ENCODE measurements at regions not wholly inside any gene's neighbourhood (a gene's known extent, or its start where the extent isn't known, plus 50 kb on each side); places are given as distances from the start of the nearest gene placed in this dataset.

- Histone ChIP-seq H3K9me3 (ENCODE audit: control insufficient read depth in 1 of 2, insufficient read depth in 1 of 2, low read depth in 1 of 2, low read length in 2 of 2) (no peaks in the 10 kb centered on the region), H3K4me2 (ENCODE audit: low read length) (no peak overlapping the region), H2AFZ (ENCODE audit: low read depth, low read length, poor library complexity, severe bottlenecking) (no peak overlapping the region), H3K27ac (ENCODE audit: low read depth, low read length) (no peak overlapping the region), H3K27me3 (ENCODE audit: insufficient read depth, low read length) (no peaks in the 10 kb centered on the region), H3K9me2 (ENCODE audit: insufficient read depth) (no peaks in the 10 kb centered on the region), H4K20me1 (ENCODE audit: insufficient read depth) (no peaks in the 10 kb centered on the region), H3K4me3 (replicated peaks in 1 of 2; ENCODE audit: low read depth in 1 of 2, low read length in 2 of 2) (no peak overlapping the region), H3K4me1 (ENCODE audit: control insufficient read depth in 1 of 2, insufficient read depth in 2 of 2, low read length in 2 of 2) (peaks cover 4 to 12% of the 10 kb centered on the region in 2 experiments; a peak in 3 of 4 replicates), H3K36me3 (ENCODE audit: control insufficient read depth in 1 of 2, insufficient read depth in 2 of 2, low read length in 2 of 2) (no peaks in the 10 kb centered on the region), H3K79me2 (ENCODE audit: insufficient read depth, low read length) (no peaks in the 10 kb centered on the region), H3K9ac (ENCODE audit: low read length) (no peak overlapping the region)
- ChIA-PET CTCF (no interaction called here), POLR2A (no interaction called here), RAD21 (ENCODE audit: low non-redundant PET in 1 of 2, low total read pairs in 2 of 2, uncharacterized antibody in 2 of 2, unreplicated experiment in 2 of 2) (no interaction called here)
- TF ChIP-seq ATF3 (IDR thresholded peaks at IDR 0.05) (no peak), REST (IDR thresholded peaks at IDR 0.05; ENCODE audit: low read depth) (no peak), EZH2phosphoT487 (IDR thresholded peaks at IDR 0.05; ENCODE audit: borderline replicate concordance) (no peak), TCF7L2 (IDR thresholded peaks at IDR 0.05; ENCODE audit: borderline replicate concordance, extremely low read depth, insufficient read depth, insufficient read length) (no peak), POLR2A (IDR thresholded peaks at IDR 0.05; ENCODE audit: borderline replicate concordance, extremely low read depth, insufficient read depth, insufficient read length) (no peak), CBX3 (IDR thresholded peaks at IDR 0.05; ENCODE audit: low read depth) (no peak), EZH2 (IDR thresholded peaks at IDR 0.05) (no peak), CEBPB (IDR thresholded peaks at IDR 0.05; ENCODE audit: low read depth) (no peak), YY1 (IDR thresholded peaks at IDR 0.05; ENCODE audit: extremely low read depth, insufficient replicate concordance, low read depth, low read length) (no peak), RAD21 (IDR thresholded peaks at IDR 0.05; ENCODE audit: low read depth) (no peak), SP1 (IDR thresholded peaks at IDR 0.05; ENCODE audit: low read depth) (no peak), SRF (IDR thresholded peaks at IDR 0.05; ENCODE audit: low read depth) (no peak), ZNF274 (IDR thresholded peaks at IDR 0.05; ENCODE audit: low read depth, low read length) (no peak), SIN3A (IDR thresholded peaks at IDR 0.05; ENCODE audit: low read depth) (no peak), ZFX (IDR thresholded peaks at IDR 0.05) (no peak), EGR1 (IDR thresholded peaks at IDR 0.05; ENCODE audit: low read depth) (no peak), POLR2AphosphoS5 (IDR thresholded peaks at IDR 0.05; ENCODE audit: low read depth, low read length) (no peak)
- TF ChIP-seq, protein P1, sequence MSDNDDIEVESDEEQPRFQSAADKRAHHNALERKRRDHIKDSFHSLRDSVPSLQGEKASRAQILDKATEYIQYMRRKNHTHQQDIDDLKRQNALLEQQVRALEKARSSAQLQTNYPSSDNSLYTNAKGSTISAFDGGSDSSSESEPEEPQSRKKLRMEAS (IDR thresholded peaks at IDR 0.05) = no peak
- TF ChIP-seq, protein P2, sequence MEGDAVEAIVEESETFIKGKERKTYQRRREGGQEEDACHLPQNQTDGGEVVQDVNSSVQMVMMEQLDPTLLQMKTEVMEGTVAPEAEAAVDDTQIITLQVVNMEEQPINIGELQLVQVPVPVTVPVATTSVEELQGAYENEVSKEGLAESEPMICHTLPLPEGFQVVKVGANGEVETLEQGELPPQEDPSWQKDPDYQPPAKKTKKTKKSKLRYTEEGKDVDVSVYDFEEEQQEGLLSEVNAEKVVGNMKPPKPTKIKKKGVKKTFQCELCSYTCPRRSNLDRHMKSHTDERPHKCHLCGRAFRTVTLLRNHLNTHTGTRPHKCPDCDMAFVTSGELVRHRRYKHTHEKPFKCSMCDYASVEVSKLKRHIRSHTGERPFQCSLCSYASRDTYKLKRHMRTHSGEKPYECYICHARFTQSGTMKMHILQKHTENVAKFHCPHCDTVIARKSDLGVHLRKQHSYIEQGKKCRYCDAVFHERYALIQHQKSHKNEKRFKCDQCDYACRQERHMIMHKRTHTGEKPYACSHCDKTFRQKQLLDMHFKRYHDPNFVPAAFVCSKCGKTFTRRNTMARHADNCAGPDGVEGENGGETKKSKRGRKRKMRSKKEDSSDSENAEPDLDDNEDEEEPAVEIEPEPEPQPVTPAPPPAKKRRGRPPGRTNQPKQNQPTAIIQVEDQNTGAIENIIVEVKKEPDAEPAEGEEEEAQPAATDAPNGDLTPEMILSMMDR (IDR thresholded peaks at IDR 0.05 in 2 of 3, conservative IDR thresholded peaks at IDR 0.05 in 1 of 3; ENCODE audit: borderline replicate concordance in 1 of 3, insufficient read depth in 1 of 3, low read depth in 2 of 3, low read length in 2 of 3) = no peak
- TF ChIP-seq, protein P3, sequence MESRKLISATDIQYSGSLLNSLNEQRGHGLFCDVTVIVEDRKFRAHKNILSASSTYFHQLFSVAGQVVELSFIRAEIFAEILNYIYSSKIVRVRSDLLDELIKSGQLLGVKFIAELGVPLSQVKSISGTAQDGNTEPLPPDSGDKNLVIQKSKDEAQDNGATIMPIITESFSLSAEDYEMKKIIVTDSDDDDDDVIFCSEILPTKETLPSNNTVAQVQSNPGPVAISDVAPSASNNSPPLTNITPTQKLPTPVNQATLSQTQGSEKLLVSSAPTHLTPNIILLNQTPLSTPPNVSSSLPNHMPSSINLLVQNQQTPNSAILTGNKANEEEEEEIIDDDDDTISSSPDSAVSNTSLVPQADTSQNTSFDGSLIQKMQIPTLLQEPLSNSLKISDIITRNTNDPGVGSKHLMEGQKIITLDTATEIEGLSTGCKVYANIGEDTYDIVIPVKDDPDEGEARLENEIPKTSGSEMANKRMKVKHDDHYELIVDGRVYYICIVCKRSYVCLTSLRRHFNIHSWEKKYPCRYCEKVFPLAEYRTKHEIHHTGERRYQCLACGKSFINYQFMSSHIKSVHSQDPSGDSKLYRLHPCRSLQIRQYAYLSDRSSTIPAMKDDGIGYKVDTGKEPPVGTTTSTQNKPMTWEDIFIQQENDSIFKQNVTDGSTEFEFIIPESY (IDR thresholded peaks at IDR 0.05; ENCODE audit: extremely low read depth, insufficient replicate concordance, low read length) = no peak
- intact Hi-C loops (cut with micrococcal nuclease) = no loop called here
- BruUV-seq (replicated peaks) = no TSS peak
- ATAC-seq (no peak), DNase-seq (ENCODE audit: low read depth, low spot score) (no peak)
Observed at GRCh38 chr4:10929818-10930217, 245.2 kb upstream of the CLNK start.
